ENCODE measurements at regions not wholly inside any gene's neighbourhood (a gene's known extent, or its start where the extent isn't known, plus 50 kb on each side); places are given as distances from the start of the nearest gene placed in this dataset.

DNA sequence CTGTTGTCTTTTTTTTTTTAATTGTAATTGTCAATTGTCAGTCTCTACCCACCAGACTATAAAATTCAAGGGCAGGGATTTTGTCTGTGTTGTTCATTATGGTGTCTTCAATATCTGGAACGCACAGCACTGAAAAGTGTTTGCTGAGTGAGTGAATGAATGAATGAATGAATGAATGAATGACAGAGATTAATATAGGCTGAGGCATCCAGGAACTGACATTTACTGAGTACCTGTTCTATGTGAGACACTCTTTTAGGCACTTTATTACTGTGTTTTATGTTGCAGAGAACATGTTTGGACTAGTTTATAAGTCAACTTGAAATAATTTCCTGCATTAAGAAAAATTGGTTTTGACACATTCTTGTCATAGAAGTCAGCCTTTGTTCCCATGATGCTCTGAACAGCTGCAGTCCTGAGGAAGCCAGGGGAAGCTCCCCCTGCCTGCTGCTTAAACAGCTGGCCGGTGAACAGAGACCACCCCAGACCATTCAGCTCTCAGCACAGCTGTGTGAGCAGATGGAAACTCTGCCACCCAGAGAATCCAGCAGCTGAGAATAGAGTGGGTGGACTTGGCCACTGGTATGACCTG lies 160.7 kb upstream of the CCND2 start:
- H3K36me3 ChIP-seq (ENCODE audit: control insufficient read depth in 2 of 2, extremely low read depth in 1 of 2, insufficient read depth in 2 of 2, low read length in 2 of 2) = no peaks in the 10 kb centered on the region
- no peak for DNase-seq (ENCODE audit: low read depth, low spot score)
- H3K9ac ChIP-seq (replicated peaks; ENCODE audit: extremely low read depth, insufficient read depth, low read length) = no peak overlapping the region
- H3K9me1 ChIP-seq (replicated peaks; ENCODE audit: control insufficient read depth, extremely low read depth, insufficient read depth, low read length) = no peaks in the 10 kb centered on the region
- no peak overlapping the region for H3K4me3 ChIP-seq (replicated peaks in 1 of 3; ENCODE audit: insufficient read depth in 1 of 3, low read depth in 1 of 3, low read length in 3 of 3)
- CTCF ChIA-PET = interaction anchor here (1.2 kb wide), 1 partner anchor 164 kb away, joined by 5 read pairs; no protein-coding TSS in a partner anchor
- BruUV-seq (replicated peaks) = no TSS peak
- FAIRE-seq = no peak
- peaks cover 0 to 2% of the 10 kb centered on the region in 2 experiments for H3K27me3 ChIP-seq (ENCODE audit: control insufficient read depth in 2 of 2, insufficient read depth in 2 of 2, low read length in 2 of 2)
- POLR2A ChIA-PET = no interaction called here
- no peaks in the 10 kb centered on the region for H3K9me3 ChIP-seq (replicated peaks; ENCODE audit: control insufficient read depth, insufficient read depth, low read length)
- no peak overlapping the region for H2AFZ ChIP-seq (ENCODE audit: low read depth, low read length)
- intact Hi-C loops (cut with micrococcal nuclease) = no loop called here
- H3K4me2 ChIP-seq (ENCODE audit: insufficient read depth, low read length) = no peak overlapping the region
- no peaks in the 10 kb centered on the region for H3K4me1 ChIP-seq (ENCODE audit: control insufficient read depth, extremely low read depth, insufficient read depth, low read length)
- H3K79me2 ChIP-seq (ENCODE audit: control insufficient read depth, insufficient read depth, low read length) = no peaks in the 10 kb centered on the region
- no peak for TF ChIP-seq MYC (IDR thresholded peaks at IDR 0.05; ENCODE audit: low read depth, low read length)
- no peak for TF ChIP-seq GATA2 (IDR thresholded peaks at IDR 0.05; ENCODE audit: insufficient read depth, insufficient read length, low read depth, low read length)
- TF ChIP-seq, protein P1, sequence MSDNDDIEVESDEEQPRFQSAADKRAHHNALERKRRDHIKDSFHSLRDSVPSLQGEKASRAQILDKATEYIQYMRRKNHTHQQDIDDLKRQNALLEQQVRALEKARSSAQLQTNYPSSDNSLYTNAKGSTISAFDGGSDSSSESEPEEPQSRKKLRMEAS (IDR thresholded peaks at IDR 0.05; ENCODE audit: insufficient read depth, insufficient read length) = no peak
- no peak for TF ChIP-seq POLR2AphosphoS5 (IDR thresholded peaks at IDR 0.05; ENCODE audit: insufficient read depth, low read depth, low read length)
- no peak for TF ChIP-seq JUN (IDR thresholded peaks at IDR 0.05; ENCODE audit: borderline replicate concordance, insufficient read depth, insufficient read length, low read depth)
- TF ChIP-seq POLR2A (IDR thresholded peaks at IDR 0.05; ENCODE audit: low read depth, low read length) = no peak
- no peak for TF ChIP-seq FOS (IDR thresholded peaks at IDR 0.05; ENCODE audit: borderline replicate concordance, insufficient read depth, low read length)
- TF ChIP-seq EZH2 (IDR thresholded peaks at IDR 0.05; ENCODE audit: borderline replicate concordance, low read depth, low read length, severe bottlenecking) = no peak
- TF ChIP-seq, protein P2, sequence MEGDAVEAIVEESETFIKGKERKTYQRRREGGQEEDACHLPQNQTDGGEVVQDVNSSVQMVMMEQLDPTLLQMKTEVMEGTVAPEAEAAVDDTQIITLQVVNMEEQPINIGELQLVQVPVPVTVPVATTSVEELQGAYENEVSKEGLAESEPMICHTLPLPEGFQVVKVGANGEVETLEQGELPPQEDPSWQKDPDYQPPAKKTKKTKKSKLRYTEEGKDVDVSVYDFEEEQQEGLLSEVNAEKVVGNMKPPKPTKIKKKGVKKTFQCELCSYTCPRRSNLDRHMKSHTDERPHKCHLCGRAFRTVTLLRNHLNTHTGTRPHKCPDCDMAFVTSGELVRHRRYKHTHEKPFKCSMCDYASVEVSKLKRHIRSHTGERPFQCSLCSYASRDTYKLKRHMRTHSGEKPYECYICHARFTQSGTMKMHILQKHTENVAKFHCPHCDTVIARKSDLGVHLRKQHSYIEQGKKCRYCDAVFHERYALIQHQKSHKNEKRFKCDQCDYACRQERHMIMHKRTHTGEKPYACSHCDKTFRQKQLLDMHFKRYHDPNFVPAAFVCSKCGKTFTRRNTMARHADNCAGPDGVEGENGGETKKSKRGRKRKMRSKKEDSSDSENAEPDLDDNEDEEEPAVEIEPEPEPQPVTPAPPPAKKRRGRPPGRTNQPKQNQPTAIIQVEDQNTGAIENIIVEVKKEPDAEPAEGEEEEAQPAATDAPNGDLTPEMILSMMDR (IDR thresholded peaks at IDR 0.05; ENCODE audit: extremely low read depth in 1 of 2, insufficient read depth in 1 of 2, low read depth in 1 of 2, low read length in 2 of 2) = no peak
- no peak overlapping the region for H3K27ac ChIP-seq (ENCODE audit: insufficient read depth, low read depth, low read length)
- no peaks in the 10 kb centered on the region for H4K20me1 ChIP-seq (replicated peaks; ENCODE audit: control insufficient read depth, extremely low read depth, insufficient read depth, low read length)
- dilution Hi-C loops (cut with MboI; ENCODE audit: extremely low pct_ligation_motif_present, low sequenced_read_pairs) = no loop called here

All from endothelial cell of umbilical vein (primary cell).